Stromal cell of bone marrow (primary cell): ENCODE measurements at regions not wholly inside any gene's neighbourhood (a gene's known extent, or its start where the extent isn't known, plus 50 kb on each side); places are given as distances from the start of the nearest gene placed in this dataset.

Experiments used
- DNase-seq: peaks from one replicate; pipeline ENCODE4 v3.0.0-alpha.2; 2012; ENCODE audit warnings: low read depth

DNA sequence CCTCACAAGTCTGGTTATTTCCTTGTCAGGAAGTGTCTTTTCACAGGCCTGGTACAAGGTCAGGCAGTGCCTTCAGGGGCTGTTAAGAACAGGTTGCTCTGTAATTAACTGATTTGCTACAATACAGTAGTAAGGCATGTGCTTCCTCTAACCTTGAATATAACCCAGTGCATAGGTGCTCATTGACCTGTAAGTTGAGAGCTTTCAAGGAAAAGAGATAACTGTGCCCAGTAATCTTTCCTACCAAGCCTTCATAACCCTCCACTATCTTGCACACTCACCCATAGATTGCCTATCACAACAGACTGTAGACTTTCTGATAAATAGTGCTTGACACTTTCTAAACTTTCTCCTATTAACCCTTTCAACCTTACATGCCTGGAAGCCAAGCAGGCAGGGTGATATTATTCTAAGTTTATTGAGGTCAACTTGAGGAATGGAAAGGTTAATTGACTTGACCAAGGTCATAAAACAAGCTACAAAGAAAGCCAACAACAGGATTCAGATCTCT, 148.1 kb downstream of the PPARGC1A start:
- DNase-seq, result no peak

GRCh38 chr4:23737571-23737970, 152.3 kb downstream of the PPARGC1A start:
- DNase-seq, result no peak

- DNase-seq, result no peak
Measured at GRCh38 chr4:23736466-23736865, 153.4 kb downstream of the PPARGC1A start.

DNA sequence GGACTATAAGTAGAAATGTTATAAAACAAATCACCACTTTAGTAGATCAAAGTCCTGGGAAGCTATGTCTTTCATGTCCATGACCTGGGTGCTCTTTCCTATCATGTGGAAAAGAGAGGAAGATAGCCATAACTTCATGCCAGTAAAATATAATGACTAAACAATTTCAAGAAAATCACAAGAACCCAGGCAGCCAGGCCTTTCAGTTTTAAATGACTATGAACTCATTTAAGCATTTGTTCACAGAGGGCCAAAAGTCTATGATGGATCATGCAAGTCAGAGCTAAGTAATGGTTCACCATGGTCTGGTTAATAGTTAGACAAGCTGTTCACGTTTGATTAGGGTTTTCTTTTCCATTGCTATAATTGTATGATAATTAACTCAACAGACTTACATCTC, 155.8 kb downstream of the PPARGC1A start:
- no peak for DNase-seq

GRCh38 chr4:23733476-23733875, 156.4 kb downstream of the PPARGC1A start:
- DNase-seq, result no peak

- DNase-seq, result no peak
Measured at GRCh38 chr4:23730998-23731397, 158.8 kb downstream of the PPARGC1A start.

DNA sequence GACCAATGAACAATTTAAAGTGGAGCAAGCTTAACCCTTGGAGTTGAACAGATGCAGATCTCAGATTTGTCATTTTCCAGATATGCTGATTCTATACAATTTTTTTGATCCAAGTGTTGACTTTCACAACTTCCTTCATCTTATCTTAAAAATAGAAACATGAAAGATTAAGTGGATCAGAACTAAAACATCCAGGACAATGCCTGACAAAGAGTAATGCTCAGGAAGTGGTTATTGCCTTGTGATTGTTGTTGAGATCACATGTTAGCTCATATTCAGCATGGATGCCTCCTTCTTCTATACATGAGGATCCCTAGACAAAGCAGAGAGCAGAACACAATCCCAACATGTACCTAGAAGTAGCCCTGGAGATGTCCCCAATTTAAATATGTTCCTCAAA, 160.9 kb downstream of the PPARGC1A start:
- DNase-seq, result no peak

- peak; percentile 95 for DNase-seq
Measured at GRCh38 chr4:23728393-23728792, 161.5 kb downstream of the PPARGC1A start.

- DNase-seq, result no peak
Measured at GRCh38 chr4:23720556-23720955, 169.3 kb downstream of the PPARGC1A start.

GRCh38 chr4:23718435-23718834, 171.4 kb downstream of the PPARGC1A start:
- no peak for DNase-seq

GRCh38 chr4:23717528-23718248, 172.2 kb downstream of the PPARGC1A start:
- no peak for DNase-seq

DNA sequence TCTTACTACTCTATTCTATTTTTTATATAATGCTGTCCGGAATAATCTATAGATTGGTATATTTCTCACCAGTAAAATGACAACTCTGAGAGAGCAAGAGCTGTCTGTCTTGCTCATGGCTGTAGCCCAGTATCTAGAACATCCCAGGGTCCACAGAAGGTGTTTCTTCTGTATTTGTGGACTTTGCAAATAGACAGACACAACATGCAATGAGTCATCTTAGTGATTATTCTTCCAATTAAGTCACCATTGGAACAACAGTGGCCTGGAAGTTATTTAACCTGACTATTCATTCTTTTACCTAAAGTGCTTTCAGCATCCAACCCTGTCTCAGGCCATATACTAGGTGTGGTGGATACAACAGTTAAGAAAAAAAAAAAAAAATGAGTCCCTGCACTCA, 179.5 kb downstream of the PPARGC1A start:
- DNase-seq, result no peak

DNA sequence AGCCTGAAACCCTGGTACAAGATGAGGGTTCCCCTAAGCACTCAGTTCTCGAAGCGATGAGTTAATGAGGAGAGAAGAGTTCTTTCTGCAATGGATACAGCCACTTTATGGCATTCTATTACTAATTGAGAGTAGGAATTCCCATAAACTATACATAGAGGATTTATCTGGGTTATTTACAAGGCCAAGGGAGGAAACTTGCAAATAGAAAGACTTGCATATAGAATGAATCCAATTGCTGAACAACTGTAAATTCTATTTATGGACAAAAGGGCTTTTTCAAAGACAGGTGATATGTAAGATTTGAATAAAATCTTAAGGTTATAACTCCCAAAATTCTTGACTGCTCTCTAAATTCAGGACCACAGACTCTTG, 182.2 kb downstream of the PPARGC1A start:
- no peak for DNase-seq

DNA sequence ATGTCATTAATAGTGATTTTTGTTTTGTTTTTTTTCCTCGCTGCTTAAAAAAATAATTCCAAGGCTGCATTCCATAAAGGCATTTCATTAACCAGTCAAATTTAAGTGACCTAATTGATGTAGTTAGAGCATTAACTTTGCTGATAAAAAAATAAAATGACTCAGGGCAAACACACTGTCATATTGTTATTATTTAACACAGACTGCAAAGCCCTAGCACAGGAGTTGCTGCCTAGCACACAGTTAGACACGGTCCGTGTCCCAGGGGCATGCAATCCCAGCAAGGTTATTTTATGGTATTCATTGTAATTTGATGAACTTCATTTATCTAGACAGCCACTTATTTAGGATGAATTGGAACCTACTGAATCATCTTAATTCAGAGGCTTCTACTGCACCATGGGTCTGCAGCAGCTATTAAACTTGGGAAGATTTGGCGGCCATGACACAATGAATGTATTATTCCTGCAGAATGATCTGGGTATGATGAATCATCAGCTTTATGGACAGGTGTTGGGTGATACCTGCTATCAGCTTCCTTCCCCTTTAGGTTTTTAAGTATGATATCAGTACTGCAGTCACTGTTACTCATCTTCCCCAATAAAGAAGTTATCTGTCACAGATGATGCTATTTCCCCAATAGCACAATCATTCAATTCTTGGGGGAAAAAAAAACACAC, 182.7 kb downstream of the PPARGC1A start:
- no peak for DNase-seq

GRCh38 chr4:23700197-23700596, 189.7 kb downstream of the PPARGC1A start:
- no peak for DNase-seq

GRCh38 chr4:23697722-23698121, 192.1 kb downstream of the PPARGC1A start:
- no peak for DNase-seq

DNA sequence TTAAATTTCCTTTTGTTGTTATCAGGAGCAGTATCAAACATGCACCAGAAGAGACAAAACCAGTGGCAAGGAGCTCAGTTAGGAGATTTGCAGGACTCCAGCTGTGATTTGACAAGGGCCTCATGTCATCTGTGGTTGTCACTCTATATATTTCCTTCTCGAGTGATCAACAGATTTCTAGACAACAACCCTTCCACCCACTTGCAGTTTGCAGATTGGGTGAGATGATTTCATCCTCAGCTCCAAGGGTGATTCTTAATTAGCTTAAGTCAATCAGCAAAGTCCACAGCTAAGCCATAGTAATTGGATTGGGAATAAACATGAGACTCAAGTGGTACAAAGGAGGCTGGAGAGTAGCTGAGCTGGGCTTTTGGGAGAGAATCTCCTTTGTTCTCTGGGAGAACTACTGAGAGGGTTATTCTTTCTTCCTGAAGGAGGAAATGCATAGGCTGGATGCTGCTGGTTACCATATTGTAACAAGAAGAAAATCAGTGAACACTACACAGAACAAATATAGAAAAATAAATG, 192.8 kb downstream of the PPARGC1A start:
- DNase-seq, result no peak

- no peak for DNase-seq
Measured at GRCh38 chr4:23686169-23686897, 203.5 kb downstream of the PPARGC1A start.

DNA sequence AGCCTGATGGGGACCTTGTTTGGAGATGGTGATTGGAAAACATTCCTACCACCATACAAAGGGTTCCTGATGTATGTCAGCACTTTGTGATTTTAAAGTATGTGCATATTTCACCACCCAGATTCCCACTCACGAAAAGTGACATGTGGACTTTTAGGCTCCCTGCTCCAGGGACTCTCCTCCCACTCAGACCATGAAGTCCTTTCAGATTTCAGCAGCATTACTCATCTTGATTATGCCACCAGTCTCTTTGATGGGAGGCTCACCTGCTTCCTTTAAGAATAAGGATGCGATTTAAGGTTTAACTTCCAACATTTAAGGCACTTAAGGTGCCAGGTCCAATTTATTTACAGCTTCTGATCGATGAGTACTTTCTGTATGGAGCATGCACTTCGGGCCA, 204.4 kb downstream of the PPARGC1A start:
- DNase-seq, result no peak

DNA sequence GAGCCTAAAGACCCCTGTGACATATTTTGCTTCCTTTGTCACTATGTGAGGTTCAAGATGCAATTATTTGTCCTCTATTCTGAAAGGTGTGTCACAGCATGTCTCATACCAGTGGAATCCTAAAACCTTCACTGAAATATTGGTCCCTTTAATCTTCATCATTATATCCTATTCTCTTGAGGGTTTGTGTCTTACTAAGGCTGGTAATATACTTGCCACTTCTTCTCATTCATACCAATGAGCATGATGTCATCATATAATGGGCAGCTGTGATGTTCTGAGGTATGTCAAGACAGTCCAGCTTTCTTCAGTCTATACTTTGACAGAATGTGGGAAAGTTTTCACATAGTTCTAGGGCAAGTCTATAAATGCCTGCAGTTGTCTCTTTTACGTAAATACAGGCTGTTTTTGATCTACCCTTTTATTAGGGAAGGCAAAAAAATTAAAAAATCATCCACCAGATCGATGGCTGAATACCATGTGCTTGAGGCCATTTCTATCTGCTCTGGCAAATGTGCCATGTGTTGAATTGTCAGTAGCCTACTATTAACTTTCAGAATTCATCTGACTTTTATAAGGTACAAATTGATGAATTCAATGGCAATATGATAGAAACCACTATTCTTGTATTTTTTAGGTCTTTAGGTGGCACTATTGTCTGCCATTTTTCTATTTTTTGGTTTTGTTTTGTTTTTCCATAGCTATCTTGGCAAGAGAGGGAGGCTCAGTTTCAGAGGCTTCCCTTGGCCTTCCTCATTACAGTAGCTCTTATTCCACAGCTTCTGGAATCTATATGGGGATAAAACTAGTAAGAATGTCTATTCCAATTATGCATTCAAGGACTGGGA, 209.0 kb downstream of the PPARGC1A start:
- DNase-seq, result peak; percentile 8

DNA sequence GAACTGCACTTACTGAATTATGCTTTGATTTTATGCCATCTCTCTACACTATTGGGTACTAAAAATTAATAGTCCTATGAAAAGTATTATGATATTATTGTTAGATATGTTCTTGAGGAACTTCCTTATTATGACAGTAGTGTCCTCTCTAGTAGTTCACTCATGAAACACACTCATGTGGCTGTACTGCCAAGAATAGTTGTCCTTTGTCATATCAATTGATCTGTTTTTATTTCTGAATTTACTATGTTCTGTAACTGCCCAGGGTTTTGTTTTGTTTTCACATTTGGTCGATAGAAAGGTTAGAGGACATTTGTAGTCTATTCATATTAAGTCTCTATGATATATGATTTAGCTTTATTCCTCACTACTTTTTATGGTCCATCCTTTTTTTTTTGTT, 215.2 kb downstream of the PPARGC1A start:
- no peak for DNase-seq

DNA sequence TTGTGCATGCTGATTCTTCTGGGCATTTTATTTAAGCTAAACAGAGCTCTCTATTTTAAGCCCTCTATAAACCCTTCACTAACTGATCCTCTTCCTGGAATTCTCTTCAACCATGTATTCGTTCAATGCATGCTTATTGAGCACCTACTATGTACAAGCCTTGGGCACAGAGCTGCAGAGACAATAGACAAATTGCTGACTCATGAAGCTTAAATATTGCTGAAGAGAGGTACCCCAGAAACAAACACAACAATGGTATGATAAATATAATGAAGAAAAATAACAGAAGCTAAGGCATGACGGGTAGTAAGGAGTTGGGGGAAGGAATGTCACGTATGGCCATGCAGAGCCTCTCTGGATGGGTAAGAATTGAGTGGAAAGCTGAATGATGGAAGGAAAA, 222.2 kb downstream of the PPARGC1A start:
- no peak for DNase-seq
